Stimulated activated CD4-positive, alpha-beta T cell treated with anti-CD3 and anti-CD28 coated beads, Interleukin-4, amount 100 ng/mL, for 4 hours (primary cell): ENCODE measurements at regions not wholly inside any gene's neighbourhood (a gene's known extent, or its start where the extent isn't known, plus 50 kb on each side); places are given as distances from the start of the nearest gene placed in this dataset.

Experiments used
- DNase-seq, 2 experiments: peaks; one replicate each; pipeline ENCODE4 v3.0.0-alpha.2; 2020

GRCh38 chr6:144696610-144697368 lies 411.7 kb downstream of the UTRN start:
- DNase-seq: no peak

GRCh38 chr6:144697369-144697760 lies 412.2 kb downstream of the UTRN start:
- no peak for DNase-seq

- no peak for DNase-seq
Observed at GRCh38 chr6:144697801-144698200, 412.7 kb downstream of the UTRN start.

- no peak for DNase-seq
Observed at GRCh38 chr6:144702781-144703180, 417.6 kb downstream of the UTRN start.

GRCh38 chr6:144710207-144710606 lies 425.1 kb downstream of the UTRN start:
- no peak for DNase-seq

GRCh38 chr6:144711661-144712060 lies 426.5 kb downstream of the UTRN start:
- DNase-seq: no peak

GRCh38 chr6:144712541-144712940 lies 427.4 kb downstream of the UTRN start:
- DNase-seq: no peak

- no peak for DNase-seq
Observed at GRCh38 chr6:144714021-144714712, 429.0 kb downstream of the UTRN start.

GRCh38 chr6:144715344-144715743 lies 430.2 kb downstream of the UTRN start:
- DNase-seq: no peak

- no peak for DNase-seq
Observed at GRCh38 chr6:144718431-144718830, 433.3 kb downstream of the UTRN start.

GRCh38 chr6:144721232-144721631 lies 436.1 kb downstream of the UTRN start:
- no peak for DNase-seq

GRCh38 chr6:144722154-144722737 lies 437.1 kb downstream of the UTRN start:
- DNase-seq: no peak

GRCh38 chr6:144722925-144723324 lies 437.8 kb downstream of the UTRN start:
- no peak for DNase-seq

- no peak for DNase-seq
Observed at GRCh38 chr6:144723431-144723830, 438.3 kb downstream of the UTRN start.

- no peak for DNase-seq
Observed at GRCh38 chr6:144724818-144725217, 439.7 kb downstream of the UTRN start.

GRCh38 chr6:144725736-144726522 lies 440.8 kb downstream of the UTRN start:
- no peak for DNase-seq

GRCh38 chr6:144728804-144729203 lies 443.7 kb downstream of the UTRN start:
- no peak for DNase-seq

- DNase-seq: no peak
Observed at GRCh38 chr6:144729502-144729901, 444.4 kb downstream of the UTRN start.

GRCh38 chr6:144730088-144730645 lies 445.0 kb downstream of the UTRN start:
- no peak for DNase-seq

- DNase-seq: no peak
Observed at GRCh38 chr6:144731229-144731628, 446.1 kb downstream of the UTRN start.

GRCh38 chr6:144736763-144737162 lies 451.6 kb downstream of the UTRN start:
- no peak for DNase-seq

- DNase-seq: no peak
Observed at GRCh38 chr6:144737998-144738397, 452.9 kb downstream of the UTRN start.

GRCh38 chr6:144739873-144740272 lies 454.7 kb downstream of the UTRN start:
- DNase-seq: no peak
